Heart left ventricle (tissue), 13 donors: ENCODE measurements at regions not wholly inside any gene's neighbourhood (a gene's known extent, or its start where the extent isn't known, plus 50 kb on each side); places are given as distances from the start of the nearest gene placed in this dataset.

Experiments
- POLR2A ChIP-seq, 2 donors: fragments of 450-650 bp; IDR thresholded peaks; one replicate each; pipeline ENCODE4 v1.6.1; 2017; ENCODE audit warnings: antibody characterized with exemption in 2 of 2, mild to moderate bottlenecking in 2 of 2, moderate library complexity in 2 of 2
- TF ChIP-seq, protein P1 (sequence below), 12 donors: fragments of 200-600 bp; sonication (generic) in 4 of 12; IDR thresholded peaks; one replicate each; pipeline versions ENCODE4 v1.5.0 to v1.8.0; 2018 to 2022; ENCODE audit warnings: antibody characterized with exemption in 12 of 12, mild to moderate bottlenecking in 5 of 12
- donor health status: ischemic (EF 13 %, LVEDD 7.1; RV severe dilation, severe dysfunction).
- donor health status: DM: no; HTN: yes; CAD: no.
- donor health status: DM: no; HTN: no; CAD: no.
- donor health status: ischemic (EF 25% LVEDD 6.9; RV normal size, moderate dysfunction).
- donor health status: ischemic (EF 25% LVEDD 5.7; RV mildly dilated, moderate dysfunction).
- donor health status: ischemic (EF 35%, LVEDD 5.7; RV mildly dilated, moderate dysfunction).
- donor health status: nonischemic (EF 11% LVEDD 7.7; RV severe dilation, severe dysfunction).
- donor health status: DM: yes; HTN: yes; CAD: no.
- donor health status: PGD.
- donor health status: ischemic (EF 29% LVEDD 5.4; RV normal size, mild dysfunction).
- donor health status: nonischemic (EF 23%, LVEDD 6.1; RV moderate dilation, normal function).

DNA sequence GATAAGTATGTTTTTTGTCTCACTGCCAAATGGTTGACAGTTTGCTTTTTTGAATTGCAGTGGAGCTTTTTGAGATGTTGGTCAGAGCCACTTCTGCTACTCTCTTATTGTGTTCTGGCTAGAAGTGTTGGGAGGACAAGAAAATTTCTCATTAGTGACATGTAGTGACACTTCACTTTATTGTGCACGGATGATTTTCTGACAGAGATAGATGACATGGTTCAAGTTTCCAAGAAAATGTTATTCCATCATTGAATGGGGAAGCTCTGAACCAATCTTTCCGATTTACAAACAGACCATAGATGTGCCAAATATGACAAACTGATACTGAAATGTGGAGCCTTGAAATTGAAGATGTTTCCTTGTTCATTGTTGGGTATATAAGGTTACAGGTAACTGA, 558.9 kb upstream of the WWC1 start:
- no peak for TF ChIP-seq POLR2A (IDR thresholded peaks at IDR 0.05)
- TF ChIP-seq, protein P1, sequence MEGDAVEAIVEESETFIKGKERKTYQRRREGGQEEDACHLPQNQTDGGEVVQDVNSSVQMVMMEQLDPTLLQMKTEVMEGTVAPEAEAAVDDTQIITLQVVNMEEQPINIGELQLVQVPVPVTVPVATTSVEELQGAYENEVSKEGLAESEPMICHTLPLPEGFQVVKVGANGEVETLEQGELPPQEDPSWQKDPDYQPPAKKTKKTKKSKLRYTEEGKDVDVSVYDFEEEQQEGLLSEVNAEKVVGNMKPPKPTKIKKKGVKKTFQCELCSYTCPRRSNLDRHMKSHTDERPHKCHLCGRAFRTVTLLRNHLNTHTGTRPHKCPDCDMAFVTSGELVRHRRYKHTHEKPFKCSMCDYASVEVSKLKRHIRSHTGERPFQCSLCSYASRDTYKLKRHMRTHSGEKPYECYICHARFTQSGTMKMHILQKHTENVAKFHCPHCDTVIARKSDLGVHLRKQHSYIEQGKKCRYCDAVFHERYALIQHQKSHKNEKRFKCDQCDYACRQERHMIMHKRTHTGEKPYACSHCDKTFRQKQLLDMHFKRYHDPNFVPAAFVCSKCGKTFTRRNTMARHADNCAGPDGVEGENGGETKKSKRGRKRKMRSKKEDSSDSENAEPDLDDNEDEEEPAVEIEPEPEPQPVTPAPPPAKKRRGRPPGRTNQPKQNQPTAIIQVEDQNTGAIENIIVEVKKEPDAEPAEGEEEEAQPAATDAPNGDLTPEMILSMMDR (IDR thresholded peaks at IDR 0.05), result no peak
